Renal cortex interstitium (tissue), 11 donors: ENCODE measurements at regions not wholly inside any gene's neighbourhood (a gene's known extent, or its start where the extent isn't known, plus 50 kb on each side); places are given as distances from the start of the nearest gene placed in this dataset.
"Not testable (repeated sequence)": the region's sequence is repeated elsewhere in the genome, so short reads cannot be mapped to it uniquely, and the experiment has no call there.

ENCODE experiments used
- DNase-seq, 11 donors: peaks; one replicate each; pipeline ENCODE4 v3.0.0-alpha.2; 2013; ENCODE audit warnings: low read depth in 9 of 11, low spot score in 4 of 11; ENCODE audit errors: extremely low read depth in 1 of 11

- DNase-seq, result no peak
Measured at GRCh38 chr10:6843894-6844650, 264.0 kb upstream of the PRKCQ start.

- no peak for DNase-seq
Measured at GRCh38 chr10:6843481-6843881, 263.4 kb upstream of the PRKCQ start.

GRCh38 chr10:6842722-6843121, 262.6 kb upstream of the PRKCQ start:
- DNase-seq, result no peak

DNA sequence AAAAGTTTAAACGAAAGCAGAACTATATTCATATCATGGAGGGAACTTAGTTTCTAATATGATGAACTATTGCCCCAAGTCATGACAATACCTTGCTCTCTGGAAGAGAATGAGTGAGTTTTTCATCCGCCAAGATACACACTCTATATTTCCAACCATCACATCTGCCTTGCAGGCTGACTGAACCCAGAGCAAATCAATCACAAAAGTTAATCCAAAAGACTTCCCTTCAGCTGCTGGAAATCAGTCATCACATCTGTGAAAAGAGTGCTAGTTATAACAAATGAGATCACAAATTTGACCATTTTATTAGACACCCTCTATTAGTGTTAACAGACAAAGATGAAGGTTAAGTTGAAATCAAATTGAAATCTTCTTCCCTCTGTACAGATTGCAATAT, 261.7 kb upstream of the PRKCQ start:
- no peak for DNase-seq

DNA sequence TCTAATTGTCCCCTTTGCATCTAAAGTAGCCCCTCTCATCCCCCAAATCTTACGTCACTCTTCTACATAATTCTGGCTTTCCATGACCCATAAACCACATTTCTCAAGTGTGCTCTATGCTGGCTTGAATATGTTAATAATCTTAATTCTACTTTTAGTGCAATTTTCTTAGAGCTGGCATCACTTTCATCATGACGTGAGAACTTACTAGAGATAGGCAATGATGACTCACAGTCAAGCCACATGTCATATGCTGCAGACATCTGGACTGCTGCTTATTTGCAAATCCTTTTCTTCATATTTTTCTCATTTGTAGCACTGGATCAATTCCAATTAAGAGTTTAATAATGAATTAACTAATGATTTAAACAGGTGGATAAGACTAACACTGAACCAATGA, 260.7 kb upstream of the PRKCQ start:
- DNase-seq, result no peak

DNA sequence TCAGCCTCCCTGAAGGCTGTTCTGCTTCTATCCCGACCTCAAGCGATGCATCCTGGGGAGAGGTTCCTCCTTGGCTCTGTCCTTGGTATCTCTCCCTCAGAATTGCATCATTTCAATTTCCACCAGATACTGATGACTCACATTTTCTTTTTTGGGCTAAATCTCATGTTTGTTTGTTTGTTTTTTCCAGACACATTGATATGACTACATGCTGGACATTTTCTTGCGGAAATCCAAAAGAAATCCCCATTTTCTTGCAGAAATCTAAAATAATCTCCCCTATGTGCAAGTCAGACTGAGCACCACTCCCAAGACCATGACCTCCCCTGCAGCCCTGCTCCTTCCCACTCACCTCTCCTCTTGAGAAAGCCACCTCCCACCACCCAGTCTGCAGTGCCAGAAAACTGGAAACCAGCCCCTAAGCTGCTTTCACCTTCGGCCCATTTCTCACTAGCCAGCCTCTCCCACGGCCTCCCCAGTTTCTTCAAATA, 260.2 kb upstream of the PRKCQ start:
- DNase-seq, result no peak

- DNase-seq, result no peak
Measured at GRCh38 chr10:6838118-6838517, 258.0 kb upstream of the PRKCQ start.

DNA sequence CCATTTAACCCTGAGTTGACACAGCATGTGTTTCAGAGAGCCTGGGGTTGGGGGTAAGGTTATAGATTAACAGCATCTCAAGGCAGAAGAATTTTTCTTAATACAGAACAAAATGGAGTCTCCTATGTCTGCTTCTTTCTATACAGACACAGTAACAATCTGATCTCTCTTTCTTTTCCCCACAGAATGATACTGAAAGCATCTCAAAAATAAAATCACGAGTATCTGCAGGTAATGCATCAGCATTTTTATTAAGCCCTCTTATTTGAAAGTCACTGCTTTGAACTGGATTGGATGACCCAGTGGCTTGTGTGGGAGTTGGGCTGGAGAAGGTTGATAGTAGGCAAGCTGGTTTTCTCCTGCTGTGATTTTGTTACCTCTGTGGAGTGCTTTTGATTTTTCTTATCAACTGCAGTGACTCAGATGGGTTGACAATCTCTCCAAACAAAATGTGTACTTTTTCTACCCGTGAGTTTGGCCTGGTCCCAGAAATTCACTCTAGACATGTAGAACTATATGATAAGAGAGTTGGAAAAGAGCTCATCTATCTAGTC, 253.5 kb upstream of the PRKCQ start:
- DNase-seq, result no peak

- DNase-seq, result not testable (repeated sequence)
Measured at GRCh38 chr10:6830981-6831380, 250.9 kb upstream of the PRKCQ start.

DNA sequence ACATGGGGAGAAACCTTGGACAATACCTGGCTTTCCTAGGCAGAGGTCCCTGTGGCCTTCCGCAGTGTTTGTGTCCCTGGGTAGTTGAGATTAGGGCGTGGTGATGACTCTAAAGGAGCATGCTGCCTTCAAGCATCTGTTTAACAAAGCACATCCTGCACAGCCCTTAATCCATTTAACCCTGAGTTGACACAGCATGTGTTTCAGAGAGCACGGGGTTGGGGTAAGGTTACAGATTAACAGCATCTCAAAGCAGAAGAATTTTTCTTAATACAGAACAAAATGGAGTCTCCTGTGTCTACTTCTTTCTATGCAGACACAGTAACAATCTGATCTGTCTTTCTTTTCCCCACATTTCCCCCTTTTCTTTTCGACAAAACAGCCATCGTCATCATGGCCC, 244.7 kb upstream of the PRKCQ start:
- not testable (repeated sequence) for DNase-seq

DNA sequence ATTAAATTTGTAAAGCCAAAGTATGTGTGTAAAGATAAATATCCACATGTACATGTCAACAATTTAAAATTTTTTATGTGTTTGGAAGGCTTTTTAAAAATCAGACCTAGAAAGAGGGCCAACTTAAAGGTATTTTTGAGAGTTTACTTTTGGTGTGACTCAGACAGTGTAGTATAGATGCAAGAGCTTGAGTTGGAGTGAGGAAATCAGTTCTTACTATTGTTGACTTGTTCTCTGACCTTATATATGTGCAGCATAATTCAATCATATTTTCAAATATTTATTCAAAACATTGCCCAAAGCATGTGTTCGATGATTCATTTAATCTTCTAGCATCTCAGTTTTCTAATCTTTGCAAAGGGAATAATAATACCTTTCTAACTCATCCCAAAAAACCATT, 243.7 kb upstream of the PRKCQ start:
- DNase-seq, result no peak

- DNase-seq, result no peak
Measured at GRCh38 chr10:6819301-6819700, 239.2 kb upstream of the PRKCQ start.

- DNase-seq, result no peak
Measured at GRCh38 chr10:6817770-6818169, 237.7 kb upstream of the PRKCQ start.

DNA sequence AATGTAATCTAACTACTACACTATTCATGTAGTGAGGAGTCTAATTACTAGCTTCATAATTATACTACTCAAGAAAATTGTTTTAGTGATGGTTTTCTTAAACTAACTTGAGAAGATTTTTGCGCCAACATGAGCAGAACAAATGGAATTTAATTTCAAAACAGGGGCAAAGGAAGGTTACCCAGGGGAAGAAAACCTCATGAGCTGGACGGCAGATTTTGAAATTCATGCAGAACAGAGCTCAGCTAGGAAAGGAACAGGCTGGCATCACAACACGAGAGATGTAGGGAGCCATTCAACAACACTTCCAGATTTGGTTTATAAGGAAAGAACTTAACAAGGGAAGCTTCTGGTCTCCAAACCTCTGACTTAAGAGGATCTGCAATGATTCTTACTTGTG, 235.3 kb upstream of the PRKCQ start:
- no peak for DNase-seq

GRCh38 chr10:6813856-6814255, 233.8 kb upstream of the PRKCQ start:
- DNase-seq, result no peak

DNA sequence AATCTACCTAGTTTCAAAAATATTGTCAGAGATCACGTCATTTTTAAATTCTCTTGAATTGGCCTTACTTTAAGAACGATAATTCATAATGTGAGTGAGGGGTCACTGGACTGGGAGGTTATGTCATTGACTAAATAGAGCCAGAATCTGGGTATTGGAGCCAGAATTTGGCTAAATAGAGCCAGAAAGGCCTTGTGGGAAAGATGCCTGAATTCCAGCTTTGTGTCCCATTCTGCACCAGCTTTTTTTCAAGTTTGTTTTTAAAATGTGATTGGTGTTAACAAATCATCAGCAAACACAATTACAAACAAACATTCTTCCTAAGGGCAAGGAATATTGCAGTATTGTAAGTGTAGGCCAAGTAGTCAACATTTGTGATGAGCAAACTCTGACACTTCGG, 233.2 kb upstream of the PRKCQ start:
- DNase-seq, result no peak

DNA sequence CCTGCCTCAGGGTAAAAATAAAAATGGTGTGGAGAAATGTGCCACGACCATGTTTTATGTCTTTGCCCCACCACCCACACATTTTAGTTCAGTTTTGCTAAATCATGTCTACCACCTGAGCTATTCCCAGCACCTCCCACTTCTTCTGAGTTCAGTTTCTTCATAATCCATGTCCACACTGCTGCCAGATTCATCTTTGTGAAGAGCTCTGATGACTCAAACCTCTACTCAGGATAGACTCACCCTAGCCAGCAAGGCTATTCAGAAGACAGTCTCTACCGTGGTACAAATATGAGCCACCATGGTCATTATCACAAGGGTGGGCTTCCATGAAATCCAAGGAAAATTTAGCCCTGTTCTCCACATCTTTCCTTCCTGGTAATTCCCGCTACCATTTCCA, 231.1 kb upstream of the PRKCQ start:
- DNase-seq, result no peak

DNA sequence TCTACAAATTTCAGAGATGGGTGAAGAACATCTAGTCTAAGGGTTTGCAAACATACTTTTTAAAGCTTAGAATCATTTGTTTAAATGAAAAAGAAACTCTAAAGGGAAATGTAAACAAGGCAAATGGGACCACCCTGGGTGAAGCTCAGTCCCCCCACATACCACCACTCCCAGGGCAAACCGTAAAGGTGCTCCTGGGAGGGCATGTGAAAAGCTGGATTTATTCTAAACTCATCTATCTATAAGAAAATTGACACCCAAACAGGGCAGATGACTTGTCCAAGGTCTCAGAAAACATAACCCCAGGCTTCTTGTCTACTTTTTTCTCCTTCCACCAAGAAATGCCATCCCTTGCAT, 223.3 kb upstream of the PRKCQ start:
- no peak for DNase-seq

- DNase-seq, result no peak
Measured at GRCh38 chr10:6802759-6803426, 222.8 kb upstream of the PRKCQ start.

- no peak for DNase-seq
Measured at GRCh38 chr10:6796231-6796630, 216.2 kb upstream of the PRKCQ start.

DNA sequence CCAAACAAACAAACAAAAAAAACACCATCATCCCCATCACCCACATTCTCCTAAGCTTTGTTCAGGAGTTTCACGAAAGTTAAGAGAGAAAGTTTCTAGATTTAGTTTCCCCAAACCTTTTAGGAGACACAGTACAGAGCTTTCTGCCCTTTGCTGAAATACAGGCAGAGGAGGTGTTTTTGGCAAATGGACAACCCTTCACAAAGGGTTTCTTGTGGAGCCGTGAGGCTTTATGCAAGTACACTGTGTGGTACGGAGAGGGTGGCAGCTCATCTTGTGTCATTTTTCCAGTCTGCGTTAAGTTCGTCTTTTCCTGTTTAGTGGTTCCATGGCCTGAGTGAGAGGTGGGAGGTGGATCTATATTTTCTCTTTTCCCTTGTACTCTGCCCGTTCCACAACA, 215.5 kb upstream of the PRKCQ start:
- DNase-seq, result no peak
